ENCODE measurements at regions not wholly inside any gene's neighbourhood (a gene's known extent, or its start where the extent isn't known, plus 50 kb on each side); places are given as distances from the start of the nearest gene placed in this dataset.

- 11% methylated on average over 9 of the region's 9 CpGs for WGBS (ENCODE audit: low lambda C conversion rate)
- Histone ChIP-seq H3K4me3 (replicated peaks in 1 of 3; ENCODE audit: insufficient read depth in 1 of 3, low read depth in 2 of 3, low read length in 3 of 3) (no peak overlapping the region), H4K20me1 (ENCODE audit: insufficient read depth, low read length) (no peaks in the 10 kb centered on the region), H3K4me1 (ENCODE audit: insufficient read depth, low read length) (no peaks in the 10 kb centered on the region), H3K9me3 (ENCODE audit: low read length) (no peaks in the 10 kb centered on the region), H3K36me3 (replicated peaks in 1 of 2; ENCODE audit: control insufficient read depth in 1 of 2, insufficient read depth in 2 of 2, low read length in 2 of 2) (no peaks in the 10 kb centered on the region), H3K27me3 (ENCODE audit: control insufficient read depth in 1 of 2, insufficient read depth in 2 of 2, low read length in 2 of 2) (peaks cover 0 to 20% of the 10 kb centered on the region in 2 experiments; a peak in 4 of 5 replicates), H3K27ac (ENCODE audit: extremely low read length, insufficient read depth, low read length) (no peak overlapping the region), H2AFZ (ENCODE audit: low read length) (no peak overlapping the region), H3K4me2 (ENCODE audit: low read depth, low read length) (no peak overlapping the region), H3K79me2 (ENCODE audit: insufficient read depth, low read length) (no peaks in the 10 kb centered on the region), H3K9ac (ENCODE audit: insufficient read depth, low read depth, low read length) (no peak overlapping the region)
- ChIA-PET POLR2A (no interaction called here), CTCF (ENCODE audit: low intra/inter-chr PET ratio, low total read pairs) (no interaction called here)
- DNase-seq (ENCODE audit: low spot score) (no peak), ATAC-seq (no peak), FAIRE-seq (no peak)
- no TSS peak for BruUV-seq (replicated peaks)
- no peak for TF ChIP-seq ZNF772 (CRISPR knock-in tag; IDR thresholded peaks at IDR 0.05)
- TF ChIP-seq BRF2 (CRISPR knock-in tag; IDR thresholded peaks at IDR 0.05), result no peak
- TF ChIP-seq ZFP36L1 (CRISPR knock-in tag; IDR thresholded peaks at IDR 0.05), result no peak
- no peak for TF ChIP-seq RBM39 (IDR thresholded peaks at IDR 0.05; ENCODE audit: low read depth, low read length, poor library complexity, severe bottlenecking)
- in situ Hi-C loops (cut with HindIII; ENCODE audit: extremely low pct_ligation_motif_present, low pct_unique_long_range_greater_than_20kb) (no loop called here), intact Hi-C loops (cut with micrococcal nuclease; ENCODE audit: unreplicated experiment) (no loop called here)
These were observed 139.0 kb downstream of the TMEM121 start for GRCh38 chr14:105665247-105665950.

- intact Hi-C loops (cut with micrococcal nuclease; ENCODE audit: unreplicated experiment) (no loop called here), in situ Hi-C loops (cut with HindIII; ENCODE audit: extremely low pct_ligation_motif_present, low pct_unique_long_range_greater_than_20kb) (no loop called here)
- Histone ChIP-seq H3K4me1 (ENCODE audit: insufficient read depth, low read length) (no peaks in the 10 kb centered on the region), H3K79me2 (ENCODE audit: insufficient read depth, low read length) (no peaks in the 10 kb centered on the region), H4K20me1 (ENCODE audit: insufficient read depth, low read length) (no peaks in the 10 kb centered on the region), H3K4me3 (replicated peaks in 1 of 3; ENCODE audit: insufficient read depth in 1 of 3, low read depth in 2 of 3, low read length in 3 of 3) (no peak overlapping the region), H3K27ac (ENCODE audit: extremely low read length, insufficient read depth, low read length) (no peak overlapping the region), H3K27me3 (ENCODE audit: control insufficient read depth in 1 of 2, insufficient read depth in 2 of 2, low read length in 2 of 2) (peaks cover 0 to 20% of the 10 kb centered on the region in 2 experiments; a peak in 4 of 5 replicates), H3K36me3 (replicated peaks in 1 of 2; ENCODE audit: control insufficient read depth in 1 of 2, insufficient read depth in 2 of 2, low read length in 2 of 2) (no peaks in the 10 kb centered on the region), H3K9me3 (ENCODE audit: low read length) (no peaks in the 10 kb centered on the region), H2AFZ (ENCODE audit: low read length) (no peak overlapping the region), H3K4me2 (ENCODE audit: low read depth, low read length) (no peak overlapping the region), H3K9ac (ENCODE audit: insufficient read depth, low read depth, low read length) (no peak overlapping the region)
- DNase-seq (ENCODE audit: low spot score) (no peak), FAIRE-seq (no peak), ATAC-seq (no peak; the same call in 2 of the 3 replicates)
- no TSS peak for BruUV-seq (replicated peaks)
- WGBS (ENCODE audit: low lambda C conversion rate), result 2% methylated on average over 6 of the region's 6 CpGs
- ChIA-PET POLR2A (no interaction called here), CTCF (ENCODE audit: low intra/inter-chr PET ratio, low total read pairs) (no interaction called here)
- no peak for TF ChIP-seq ZNF513 (CRISPR knock-in tag; conservative IDR thresholded peaks at IDR 0.05)
- TF ChIP-seq SKI (IDR thresholded peaks at IDR 0.05; ENCODE audit: partially characterized antibody), result no peak
- no peak for TF ChIP-seq CC2D1A (CRISPR knock-in tag; IDR thresholded peaks at IDR 0.05)
- TF ChIP-seq ZNF260 (CRISPR knock-in tag; IDR thresholded peaks at IDR 0.05; ENCODE audit: borderline replicate concordance, low read depth), result no peak
- TF ChIP-seq SAP130 (CRISPR knock-in tag; IDR thresholded peaks at IDR 0.05; ENCODE audit: low read depth), result no peak
- no peak for TF ChIP-seq HOXA9 (CRISPR knock-in tag; IDR thresholded peaks at IDR 0.05; ENCODE audit: borderline replicate concordance)
- TF ChIP-seq NFE2L1 (CRISPR knock-in tag; IDR thresholded peaks at IDR 0.05; ENCODE audit: borderline replicate concordance), result no peak
- no peak for TF ChIP-seq SSRP1 (CRISPR knock-in tag; IDR thresholded peaks at IDR 0.05)
- no peak for TF ChIP-seq AHR (CRISPR knock-in tag; IDR thresholded peaks at IDR 0.05)
- TF ChIP-seq ZNF724P (CRISPR knock-in tag; IDR thresholded peaks at IDR 0.05; ENCODE audit: borderline replicate concordance), result no peak
- TF ChIP-seq SMAD1 (CRISPR knock-in tag; IDR thresholded peaks at IDR 0.05; ENCODE audit: borderline replicate concordance, low read depth), result no peak
- TF ChIP-seq SPEN (CRISPR knock-in tag; IDR thresholded peaks at IDR 0.05; ENCODE audit: low read depth), result no peak
- TF ChIP-seq ZNF878 (CRISPR knock-in tag; IDR thresholded peaks at IDR 0.05), result no peak
These were observed 139.5 kb downstream of the TMEM121 start for GRCh38 chr14:105665951-105666277.

Data from HepG2 (cell line).